NOMO-1 (cell line): ENCODE measurements at regions not wholly inside any gene's neighbourhood (a gene's known extent, or its start where the extent isn't known, plus 50 kb on each side); places are given as distances from the start of the nearest gene placed in this dataset.

Experiments used
- DNase-seq, 2 experiments: peaks; one replicate each; lab custom pipeline; 2025; ENCODE audit not compliant: unreplicated experiment in 2 of 2; lab: John Stamatoyannopoulos, UW

DNA sequence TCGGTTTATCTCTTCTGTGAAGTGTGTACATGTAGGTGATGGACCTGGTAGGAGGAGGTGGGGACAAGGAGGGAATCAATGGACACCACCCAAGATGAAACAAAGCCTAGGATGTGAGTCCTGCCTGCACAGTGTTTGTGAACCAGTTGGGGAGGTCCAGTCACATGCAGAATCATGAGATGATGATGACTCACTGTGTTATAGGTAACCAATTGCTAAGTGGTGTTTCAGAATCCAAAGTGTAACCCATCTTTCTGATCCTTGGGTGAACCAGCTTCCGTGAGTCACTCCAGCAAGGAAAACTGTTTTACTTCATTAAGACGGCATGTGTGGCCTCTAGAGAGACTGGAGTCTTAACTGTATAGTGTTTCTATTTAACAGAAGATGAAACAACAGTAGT is 57.9 kb upstream of the HPF1 start:
- no peak for DNase-seq

DNA sequence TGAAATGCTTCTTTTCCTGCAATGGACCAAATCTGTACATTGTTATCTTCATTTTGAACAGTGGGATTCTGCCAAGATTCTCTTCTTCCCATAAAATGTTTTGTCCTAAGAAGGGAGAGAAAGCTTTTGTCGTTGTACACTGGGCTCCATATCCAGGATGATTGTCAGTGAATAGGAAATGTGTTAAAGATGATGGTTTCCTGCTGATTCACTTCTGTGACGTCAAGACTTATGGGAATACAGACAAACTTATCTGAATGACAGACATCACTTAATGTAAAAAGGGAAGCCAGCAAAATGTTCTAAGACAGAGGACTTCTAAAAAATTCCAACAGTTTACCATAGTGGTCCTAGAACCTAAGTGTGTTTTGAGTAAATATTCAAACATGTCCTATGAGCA is 53.7 kb upstream of the HPF1 start:
- no peak for DNase-seq

DNA sequence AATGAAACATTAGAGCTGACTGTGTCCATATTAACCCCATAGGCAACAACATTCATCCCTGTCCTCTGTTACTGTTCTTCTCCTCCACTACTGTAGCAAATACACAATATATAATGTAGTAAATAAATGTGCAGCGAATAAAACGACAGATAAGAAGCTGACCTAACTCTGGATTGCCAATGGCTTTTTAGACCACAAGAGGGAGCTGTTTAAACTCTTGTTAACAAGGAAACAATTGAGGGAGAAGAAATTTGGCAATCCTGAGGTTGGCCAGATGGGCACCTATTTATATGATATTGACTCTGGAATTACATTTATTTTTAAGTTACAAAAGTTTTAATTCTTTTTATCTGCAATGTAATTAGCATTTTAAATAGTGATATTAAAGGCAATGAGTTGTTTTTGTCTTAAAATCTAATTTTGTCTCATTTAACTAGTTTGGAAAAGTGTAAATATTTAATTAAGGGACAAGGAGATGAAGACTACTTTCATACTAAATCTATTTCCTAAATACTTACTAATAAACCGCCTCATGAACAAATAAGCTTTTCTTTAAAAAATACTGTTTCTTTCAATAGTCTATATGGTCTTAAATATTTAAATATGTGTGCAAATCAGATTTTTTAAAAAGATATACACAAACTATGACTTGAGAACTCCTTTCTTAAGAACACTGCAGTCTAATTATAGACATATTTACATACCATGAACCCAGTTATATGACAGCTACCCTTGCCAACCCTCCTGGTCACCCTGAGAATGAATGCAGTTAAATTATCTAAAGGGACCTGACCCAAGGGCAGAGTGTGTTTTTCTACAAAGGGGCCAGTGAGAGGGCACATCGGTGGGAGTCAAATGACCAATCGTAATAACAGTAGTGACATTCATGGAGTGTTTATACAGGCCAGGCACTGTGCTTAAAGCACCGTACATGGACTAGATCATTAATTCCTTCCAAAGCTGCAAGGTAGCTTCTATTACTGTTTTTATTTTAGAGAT is 52.9 kb upstream of the HPF1 start:
- DNase-seq, result peak; percentile 34 to 80

DNA sequence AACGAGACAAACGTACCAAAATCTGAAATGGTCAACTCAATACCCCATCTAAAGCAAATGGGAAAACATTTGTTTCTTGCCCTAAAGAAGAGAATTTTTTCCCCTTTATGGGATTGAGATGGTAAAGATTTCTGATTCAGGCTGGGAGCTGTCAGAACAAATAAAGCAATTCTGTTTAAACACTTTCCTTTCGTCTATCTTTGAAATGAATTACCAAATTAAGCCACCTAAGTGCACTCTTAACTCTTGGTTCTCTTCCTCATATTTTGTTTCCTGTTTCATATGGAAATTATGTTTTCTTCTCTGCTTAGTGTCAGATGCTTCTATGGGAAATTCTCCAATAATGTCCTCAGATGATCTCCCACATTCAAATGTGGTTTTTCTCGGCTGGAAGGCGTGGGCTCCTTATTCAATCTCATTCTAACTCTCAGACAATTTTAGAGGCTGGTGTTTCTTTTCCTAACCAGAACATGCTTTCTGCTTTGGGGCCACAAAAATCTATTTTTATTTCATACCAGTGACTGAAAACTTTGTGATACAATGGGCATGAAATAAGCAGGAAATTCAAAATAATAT is 50.3 kb upstream of the HPF1 start:
- DNase-seq, result no peak
